K562 (cell line): ENCODE measurements at regions not wholly inside any gene's neighbourhood (a gene's known extent, or its start where the extent isn't known, plus 50 kb on each side); places are given as distances from the start of the nearest gene placed in this dataset.

Experiments used
- ATAC-seq: fragments of 200-7000 bp; cut with Tn5 transposase; 3 replicates; pipeline ENCODE4 v1.9.1; 2020; ENCODE audit warnings: moderate library complexity
- BruUV-seq: library from RNA; stranded (reverse); fragments of 400-500 nt; replicated peaks from 2 replicates; lab custom pipeline; 2021; lab: Mats Ljungman, UMichigan
- CTCF ChIA-PET: fragments of 300-600 bp; formaldehyde crosslinking; extraction: SDS; loops from one replicate; lab custom pipeline; 2021; ENCODE audit warnings: low intra/inter-chr PET ratio; lab: Yijun Ruan, JAX
- POLR2A ChIA-PET: fragments of 300-600, 350-650 bp; sonication (Branson Sonifier 250); formaldehyde crosslinking; extraction: SDS; loops from one replicate; lab custom pipeline; 2021; ENCODE audit warnings: antibody characterized with exemption, inconsistent platforms; lab: Yijun Ruan, JAX
- DNase-seq, 4 experiments: peaks; one replicate each; pipeline versions ENCODE4 v3.0.0 to v3.0.0-alpha.2; 2011 to 2018; ENCODE audit warnings: low spot score in 3 of 4, mixed read lengths in 3 of 4; ENCODE audit errors: extremely low read depth in 1 of 4
- FAIRE-seq: peaks from 2 replicates; lab custom pipeline; 2011; peaks lifted over from hg19 to GRCh38; lab: Jason Lieb, UNC
- H2AFZ ChIP-seq: 2 replicates; pipeline ENCODE4 v1.6.0; 2011; ENCODE audit warnings: low read depth, low read length, control low read depth, inconsistent platforms
- H3K27ac ChIP-seq: fragments of 200-600 bp; 3 replicates; pipeline ENCODE4 v1.8.0; 2011; ENCODE audit warnings: low read depth, mild to moderate bottlenecking, control low read depth, inconsistent platforms, low read length, moderate library complexity, mixed read lengths; ENCODE audit errors: extremely low read depth
- H3K27me3 ChIP-seq, 2 experiments: fragments of 300-600 bp in 1 of 2; 2 replicates in 1 of 2; 3 replicates in 1 of 2; pipeline versions ENCODE4 v1.6.0 to v1.8.0; 2011; ENCODE audit warnings: inconsistent platforms in 2 of 2, low read length in 2 of 2, mild to moderate bottlenecking in 1 of 2, mixed read lengths in 1 of 2, moderate library complexity in 1 of 2; ENCODE audit not compliant: control insufficient read depth in 2 of 2, insufficient read depth in 2 of 2
- H3K36me3 ChIP-seq: fragments of 300-600 bp; 3 replicates; pipeline ENCODE4 v1.8.0; 2011; ENCODE audit warnings: mild to moderate bottlenecking, low read length, inconsistent platforms; ENCODE audit not compliant: control insufficient read depth, insufficient read depth
- H3K4me1 ChIP-seq, 2 experiments: fragments of 200-600 bp in 1 of 2; replicated peaks in 1 of 2; 2 replicates in 1 of 2; 3 replicates in 1 of 2; pipeline versions ENCODE4 v1.5.1 to v1.8.0; 2011; ENCODE audit warnings: inconsistent platforms in 2 of 2, low read length in 2 of 2, mild to moderate bottlenecking in 1 of 2, mixed read lengths in 1 of 2, moderate library complexity in 1 of 2; ENCODE audit not compliant: control insufficient read depth in 2 of 2, insufficient read depth in 2 of 2
- H3K4me2 ChIP-seq: 2 replicates; pipeline ENCODE4 v1.6.1; 2011; ENCODE audit warnings: low read length, control low read depth, inconsistent platforms, mixed read lengths; ENCODE audit not compliant: insufficient read depth
- H3K4me3 ChIP-seq: fragments of 200-600 bp; sonication (generic), shearing (Covaris generic); 2 replicates; pipeline ENCODE4 v1.5.1; 2016; ENCODE audit warnings: control low read depth, inconsistent platforms
- H3K79me2 ChIP-seq: fragments of 200-600 bp; 3 replicates; pipeline ENCODE4 v1.8.0; 2011; ENCODE audit warnings: low read length, inconsistent platforms; ENCODE audit not compliant: control insufficient read depth, insufficient read depth
- H3K9ac ChIP-seq, 2 experiments: 2 replicates each; pipeline versions ENCODE4 v1.6.0 to v1.6.1; 2011; ENCODE audit warnings: low read depth in 2 of 2, low read length in 2 of 2, control low read depth in 1 of 2, inconsistent platforms in 1 of 2, mild to moderate bottlenecking in 1 of 2, mixed read lengths in 1 of 2; ENCODE audit not compliant: insufficient read depth in 1 of 2
- H3K9me1 ChIP-seq: one replicate; pipeline ENCODE4 v1.6.0; 2011; ENCODE audit warnings: inconsistent platforms, mild to moderate bottlenecking, low read length, moderate library complexity; ENCODE audit not compliant: control insufficient read depth, insufficient read depth
- H3K9me3 ChIP-seq: replicated peaks from 2 replicates; pipeline ENCODE4 v1.5.1; 2011; ENCODE audit warnings: low read depth, low read length, inconsistent platforms; ENCODE audit not compliant: control insufficient read depth, insufficient read depth
- H4K20me1 ChIP-seq: replicated peaks from 2 replicates; pipeline ENCODE4 v1.6.1; 2011; ENCODE audit warnings: low read length, inconsistent platforms, mixed read lengths; ENCODE audit not compliant: control insufficient read depth, insufficient read depth
- ILK ChIP-seq: fragments of 450-650 bp; IDR thresholded peaks from 2 replicates; pipeline ENCODE4 v1.6.1; 2016; ENCODE audit warnings: missing genetic modification characterization, low read depth, mild to moderate bottlenecking, missing compliant biosample characterization, moderate library complexity, borderline replicate concordance
- MAFK ChIP-seq: IDR thresholded peaks from 2 replicates; pipeline ENCODE4 v1.6.1; 2011; ENCODE audit warnings: low read length, improper control_type of control experiment
- ZNF444 ChIP-seq: fragments of 250-450 bp; sonication (Bioruptor Pico); IDR thresholded peaks from 2 replicates; pipeline ENCODE4 v1.4.0; 2020; ENCODE audit warnings: mild to moderate bottlenecking, moderate library complexity
- ZNF584 ChIP-seq: fragments of 200-800 bp; sonication (Bioruptor generic); IDR thresholded peaks from 2 replicates; pipeline ENCODE4 v1.6.1; 2016; ENCODE audit warnings: low read depth, mild to moderate bottlenecking, missing genetic modification characterization, missing compliant biosample characterization
- WGBS: fragments of 100-300 bp; shearing (Covaris generic); methylation state at CpG from one replicate; pipeline ENCODE4 v1.1.6; 2016; ENCODE audit warnings: low coverage, mixed read lengths; ENCODE audit not compliant: insufficient coverage; ENCODE audit errors: missing lambda C conversion rate; 5-methylcytosine and 5-hydroxymethylcytosine counted together
- in situ Hi-C: fragments of 300-500 bp; cut with MboI; formaldehyde crosslinking; loops from 4 replicates; pipeline ENCODE4 v1.15.0; 2018; ENCODE audit warnings: inconsistent platforms, mixed read lengths
- intact Hi-C: fragments of 100-400 bp; cut with micrococcal nuclease; formaldehyde crosslinking; loops from 2 replicates; pipeline ENCODE4 v1.14.2; 2022
- TF ChIP-seq, protein P1 (sequence below): fragments of 150-350 bp; IDR thresholded peaks from 2 replicates; pipeline ENCODE4 v1.6.1; 2014; ENCODE audit warnings: low read depth, mild to moderate bottlenecking, low read length, borderline replicate concordance
- TF ChIP-seq, protein P2 (sequence below), 2 experiments: fragments of 450-650 bp; IDR thresholded peaks; 2 replicates each; pipeline ENCODE4 v1.6.1; 2018; ENCODE audit warnings: mild to moderate bottlenecking in 2 of 2, low read depth in 1 of 2; ENCODE audit not compliant: partially characterized antibody in 2 of 2

DNA sequence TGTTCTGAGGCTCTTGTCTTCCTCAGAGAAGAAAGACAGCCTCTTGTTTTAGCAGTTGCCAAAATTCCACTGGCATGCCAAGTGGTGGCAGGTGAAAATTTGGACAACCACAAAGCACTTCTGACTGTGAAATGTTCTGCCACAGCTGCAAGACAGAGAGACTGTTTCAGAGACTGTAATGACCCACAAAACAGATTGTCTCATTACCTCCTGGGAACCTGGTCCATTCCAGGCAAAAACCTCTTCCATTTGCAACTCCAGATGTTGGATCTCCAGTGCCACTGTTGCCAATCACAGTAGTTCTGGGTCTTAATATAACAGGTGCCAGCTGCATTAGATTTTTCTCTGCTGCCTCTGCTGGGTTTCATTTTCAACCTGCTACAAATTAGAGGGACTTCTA is 911.5 kb downstream of the UQCRFS1 start (continued):
- TF ChIP-seq, protein P1, sequence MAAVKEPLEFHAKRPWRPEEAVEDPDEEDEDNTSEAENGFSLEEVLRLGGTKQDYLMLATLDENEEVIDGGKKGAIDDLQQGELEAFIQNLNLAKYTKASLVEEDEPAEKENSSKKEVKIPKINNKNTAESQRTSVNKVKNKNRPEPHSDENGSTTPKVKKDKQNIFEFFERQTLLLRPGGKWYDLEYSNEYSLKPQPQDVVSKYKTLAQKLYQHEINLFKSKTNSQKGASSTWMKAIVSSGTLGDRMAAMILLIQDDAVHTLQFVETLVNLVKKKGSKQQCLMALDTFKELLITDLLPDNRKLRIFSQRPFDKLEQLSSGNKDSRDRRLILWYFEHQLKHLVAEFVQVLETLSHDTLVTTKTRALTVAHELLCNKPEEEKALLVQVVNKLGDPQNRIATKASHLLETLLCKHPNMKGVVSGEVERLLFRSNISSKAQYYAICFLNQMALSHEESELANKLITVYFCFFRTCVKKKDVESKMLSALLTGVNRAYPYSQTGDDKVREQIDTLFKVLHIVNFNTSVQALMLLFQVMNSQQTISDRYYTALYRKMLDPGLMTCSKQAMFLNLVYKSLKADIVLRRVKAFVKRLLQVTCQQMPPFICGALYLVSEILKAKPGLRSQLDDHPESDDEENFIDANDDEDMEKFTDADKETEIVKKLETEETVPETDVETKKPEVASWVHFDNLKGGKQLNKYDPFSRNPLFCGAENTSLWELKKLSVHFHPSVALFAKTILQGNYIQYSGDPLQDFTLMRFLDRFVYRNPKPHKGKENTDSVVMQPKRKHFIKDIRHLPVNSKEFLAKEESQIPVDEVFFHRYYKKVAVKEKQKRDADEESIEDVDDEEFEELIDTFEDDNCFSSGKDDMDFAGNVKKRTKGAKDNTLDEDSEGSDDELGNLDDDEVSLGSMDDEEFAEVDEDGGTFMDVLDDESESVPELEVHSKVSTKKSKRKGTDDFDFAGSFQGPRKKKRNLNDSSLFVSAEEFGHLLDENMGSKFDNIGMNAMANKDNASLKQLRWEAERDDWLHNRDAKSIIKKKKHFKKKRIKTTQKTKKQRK: no peak
- TF ChIP-seq, protein P2, sequence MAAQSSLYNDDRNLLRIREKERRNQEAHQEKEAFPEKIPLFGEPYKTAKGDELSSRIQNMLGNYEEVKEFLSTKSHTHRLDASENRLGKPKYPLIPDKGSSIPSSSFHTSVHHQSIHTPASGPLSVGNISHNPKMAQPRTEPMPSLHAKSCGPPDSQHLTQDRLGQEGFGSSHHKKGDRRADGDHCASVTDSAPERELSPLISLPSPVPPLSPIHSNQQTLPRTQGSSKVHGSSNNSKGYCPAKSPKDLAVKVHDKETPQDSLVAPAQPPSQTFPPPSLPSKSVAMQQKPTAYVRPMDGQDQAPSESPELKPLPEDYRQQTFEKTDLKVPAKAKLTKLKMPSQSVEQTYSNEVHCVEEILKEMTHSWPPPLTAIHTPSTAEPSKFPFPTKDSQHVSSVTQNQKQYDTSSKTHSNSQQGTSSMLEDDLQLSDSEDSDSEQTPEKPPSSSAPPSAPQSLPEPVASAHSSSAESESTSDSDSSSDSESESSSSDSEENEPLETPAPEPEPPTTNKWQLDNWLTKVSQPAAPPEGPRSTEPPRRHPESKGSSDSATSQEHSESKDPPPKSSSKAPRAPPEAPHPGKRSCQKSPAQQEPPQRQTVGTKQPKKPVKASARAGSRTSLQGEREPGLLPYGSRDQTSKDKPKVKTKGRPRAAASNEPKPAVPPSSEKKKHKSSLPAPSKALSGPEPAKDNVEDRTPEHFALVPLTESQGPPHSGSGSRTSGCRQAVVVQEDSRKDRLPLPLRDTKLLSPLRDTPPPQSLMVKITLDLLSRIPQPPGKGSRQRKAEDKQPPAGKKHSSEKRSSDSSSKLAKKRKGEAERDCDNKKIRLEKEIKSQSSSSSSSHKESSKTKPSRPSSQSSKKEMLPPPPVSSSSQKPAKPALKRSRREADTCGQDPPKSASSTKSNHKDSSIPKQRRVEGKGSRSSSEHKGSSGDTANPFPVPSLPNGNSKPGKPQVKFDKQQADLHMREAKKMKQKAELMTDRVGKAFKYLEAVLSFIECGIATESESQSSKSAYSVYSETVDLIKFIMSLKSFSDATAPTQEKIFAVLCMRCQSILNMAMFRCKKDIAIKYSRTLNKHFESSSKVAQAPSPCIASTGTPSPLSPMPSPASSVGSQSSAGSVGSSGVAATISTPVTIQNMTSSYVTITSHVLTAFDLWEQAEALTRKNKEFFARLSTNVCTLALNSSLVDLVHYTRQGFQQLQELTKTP (IDR thresholded peaks at IDR 0.05; ENCODE audit: low read depth in 1 of 2, partially characterized antibody in 2 of 2): no peak
- TF ChIP-seq, all 486 proteins: peak for 0

DNA sequence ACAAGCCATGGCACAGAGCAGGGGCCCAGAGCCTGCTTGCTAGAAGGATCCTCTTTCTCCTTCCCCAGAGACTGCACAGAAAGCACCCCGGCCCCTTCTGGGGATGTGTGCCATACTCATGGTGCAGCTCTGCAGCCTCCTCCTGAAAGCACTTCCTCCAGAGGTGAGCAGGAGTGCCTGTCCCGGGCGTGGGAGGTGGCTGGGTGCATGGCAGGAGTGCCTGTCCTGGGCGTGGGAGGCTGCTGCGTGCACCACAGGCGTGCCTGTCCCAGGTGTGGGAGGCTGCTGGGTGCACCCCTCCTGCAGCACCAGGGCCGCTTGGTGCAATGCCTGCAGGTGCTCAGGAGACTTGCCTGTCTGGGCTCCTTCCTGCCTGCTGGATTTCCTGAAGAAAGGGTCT is 913.3 kb downstream of the UQCRFS1 start:
- no peak overlapping the region for H3K4me3 ChIP-seq
- ChIA-PET CTCF (no interaction called here), POLR2A (interaction anchor here (0.7 kb wide), 1 partner anchor 61 kb away, joined by 3 read pairs; no protein-coding TSS in a partner anchor)
- WGBS: 0% methylated on average over 6 of the region's 7 CpGs
- H3K4me2 ChIP-seq: no peak overlapping the region
- in situ Hi-C loops: no loop called here
- H3K4me1 ChIP-seq: no peaks in the 10 kb centered on the region
- H3K9ac ChIP-seq: no peak overlapping the region; a peak in 1 of 4 replicates
- no TSS peak for BruUV-seq
- no peaks in the 10 kb centered on the region for H3K9me1 ChIP-seq
- FAIRE-seq (no peak), ATAC-seq (no peak), DNase-seq (no peak)
- H3K79me2 ChIP-seq: no peaks in the 10 kb centered on the region
- no peaks in the 10 kb centered on the region for H3K36me3 ChIP-seq
- H2AFZ ChIP-seq: no peak overlapping the region
- H3K27me3 ChIP-seq: no peaks in the 10 kb centered on the region; a peak in 1 of 5 replicates
- TF ChIP-seq ILK (tag) (no peak), ZNF584 (no peak), MAFK (no peak), ZNF444 (CRISPR knock-in tag) (no peak)
- H4K20me1 ChIP-seq: no peaks in the 10 kb centered on the region
- intact Hi-C loops: no loop called here
- H3K9me3 ChIP-seq: no peaks in the 10 kb centered on the region
- H3K27ac ChIP-seq: no peak overlapping the region
